ENCODE measurements at regions not wholly inside any gene's neighbourhood (a gene's known extent, or its start where the extent isn't known, plus 50 kb on each side); places are given as distances from the start of the nearest gene placed in this dataset.

- no peak for DNase-seq (ENCODE audit: low read depth)
- no peak for TF ChIP-seq CTCF (IDR thresholded peaks at IDR 0.05; ENCODE audit: insufficient read depth, low read depth, low read length)
- no peak overlapping the region for H3K4me3 ChIP-seq (ENCODE audit: low read depth, low read length)
These were observed 164.7 kb downstream of the OLFM1 start for GRCh38 chr9:135251996-135252760.

GRCh38 chr9:135252980-135253304, 165.5 kb downstream of the OLFM1 start:
- TF ChIP-seq CTCF (IDR thresholded peaks at IDR 0.05; ENCODE audit: insufficient read depth, low read depth, low read length) = no peak
- no peak overlapping the region for H3K4me3 ChIP-seq (ENCODE audit: low read depth, low read length)
- no peak for DNase-seq (ENCODE audit: low read depth)

- no peak for TF ChIP-seq CTCF (IDR thresholded peaks at IDR 0.05; ENCODE audit: insufficient read depth, low read depth, low read length)
- DNase-seq (ENCODE audit: low read depth) = no peak
- H3K4me3 ChIP-seq (ENCODE audit: low read depth, low read length) = no peak overlapping the region
These were observed 166.0 kb downstream of the OLFM1 start for GRCh38 chr9:135253305-135254004.

- H3K4me3 ChIP-seq (ENCODE audit: low read depth, low read length) = no peak overlapping the region
- no peak for DNase-seq (ENCODE audit: low read depth)
- no peak for TF ChIP-seq CTCF (IDR thresholded peaks at IDR 0.05; ENCODE audit: insufficient read depth, low read depth, low read length)
These were observed 166.9 kb downstream of the OLFM1 start for GRCh38 chr9:135254176-135255032.

- H3K4me3 ChIP-seq (ENCODE audit: low read depth, low read length) = no peak overlapping the region
- no peak for DNase-seq (ENCODE audit: low read depth)
- TF ChIP-seq CTCF (IDR thresholded peaks at IDR 0.05; ENCODE audit: insufficient read depth, low read depth, low read length) = no peak
These were observed 167.8 kb downstream of the OLFM1 start for GRCh38 chr9:135255033-135255840.
